Liver (tissue), 8 donors: ENCODE measurements at regions not wholly inside any gene's neighbourhood (a gene's known extent, or its start where the extent isn't known, plus 50 kb on each side); places are given as distances from the start of the nearest gene placed in this dataset.

Experiments used
- DNase-seq: peaks from one replicate; pipeline ENCODE4 v3.0.0-alpha.2; 2017; ENCODE audit warnings: low spot score
- H3K27ac ChIP-seq, 2 donors: one replicate each; pipeline ENCODE4 v1.7.0; 2013; ENCODE audit warnings: inconsistent platforms in 2 of 2, low read length in 2 of 2, control low read depth in 1 of 2, low read depth in 1 of 2, mild to moderate bottlenecking in 1 of 2
- H3K27me3 ChIP-seq, 4 donors: one replicate each; pipeline versions ENCODE4 v1.6.1 to v1.7.0; 2013; ENCODE audit warnings: low read length in 3 of 4, inconsistent platforms in 1 of 4, mild to moderate bottlenecking in 1 of 4, moderate library complexity in 1 of 4; ENCODE audit not compliant: control insufficient read depth in 4 of 4, insufficient read depth in 4 of 4
- H3K36me3 ChIP-seq, 4 donors: one replicate each; pipeline versions ENCODE4 v1.6.1 to v1.7.0; 2013; ENCODE audit warnings: low read length in 3 of 4, mild to moderate bottlenecking in 3 of 4, low read depth in 1 of 4, moderate library complexity in 1 of 4; ENCODE audit not compliant: control insufficient read depth in 4 of 4, insufficient read depth in 3 of 4
- H3K4me1 ChIP-seq, 4 donors: one replicate each; pipeline versions ENCODE4 v1.6.1 to v1.7.0; 2013; ENCODE audit warnings: low read length in 3 of 4, mild to moderate bottlenecking in 3 of 4, moderate library complexity in 1 of 4; ENCODE audit not compliant: control insufficient read depth in 4 of 4, insufficient read depth in 4 of 4
- H3K4me3 ChIP-seq, 3 donors: one replicate each; pipeline versions ENCODE4 v1.6.1 to v1.7.0; 2013; ENCODE audit warnings: low read length in 3 of 3, control low read depth in 1 of 3, low read depth in 1 of 3, mild to moderate bottlenecking in 1 of 3
- H3K9ac ChIP-seq, 2 donors: one replicate each; pipeline ENCODE4 v1.7.0; 2013; ENCODE audit warnings: low read length in 2 of 2, mild to moderate bottlenecking in 2 of 2, moderate library complexity in 2 of 2, control low read depth in 1 of 2, low read depth in 1 of 2
- H3K9me3 ChIP-seq, 4 donors: one replicate each; pipeline versions ENCODE4 v1.6.1 to v1.7.0; 2013; ENCODE audit warnings: low read length in 3 of 4; ENCODE audit not compliant: control insufficient read depth in 4 of 4
- ATF3 ChIP-seq: IDR thresholded peaks from 2 replicates; pipeline ENCODE4 v1.6.1; 2016; ENCODE audit warnings: antibody characterized with exemption
- CTCF ChIP-seq: fragments of 150-350 bp; IDR thresholded peaks from 2 replicates; pipeline ENCODE4 v1.5.1; 2017; ENCODE audit warnings: improper control_type of control experiment, low read depth, low read length; ENCODE audit not compliant: missing input control
- EGR1 ChIP-seq, 2 donors: IDR thresholded peaks; 2 replicates each; pipeline ENCODE4 v1.6.1; 2016 to 2018; ENCODE audit warnings: antibody characterized with exemption in 2 of 2, low read depth in 2 of 2
- FOXA1 ChIP-seq: IDR thresholded peaks from 2 replicates; pipeline ENCODE4 v1.6.1; 2016; ENCODE audit warnings: antibody characterized with exemption
- FOXA2 ChIP-seq: IDR thresholded peaks from 2 replicates; pipeline ENCODE4 v1.6.1; 2016; ENCODE audit warnings: antibody characterized with exemption
- HNF4A ChIP-seq, 2 donors: conservative IDR thresholded peaks; 2 replicates each; pipeline ENCODE4 v1.6.1; 2016; ENCODE audit warnings: antibody characterized with exemption in 2 of 2, mild to moderate bottlenecking in 2 of 2
- HNF4G ChIP-seq: IDR thresholded peaks from 2 replicates; pipeline ENCODE4 v1.6.1; 2016; ENCODE audit warnings: antibody characterized with exemption
- JUND ChIP-seq, 2 donors: IDR thresholded peaks; 2 replicates each; pipeline ENCODE4 v1.6.1; 2016; ENCODE audit warnings: antibody characterized with exemption in 2 of 2
- MAX ChIP-seq: IDR thresholded peaks from 2 replicates; pipeline ENCODE4 v1.6.1; 2016; ENCODE audit warnings: antibody characterized with exemption
- NR2F2 ChIP-seq: IDR thresholded peaks from 2 replicates; pipeline ENCODE4 v1.6.1; 2016; ENCODE audit warnings: antibody characterized with exemption
- RAD21 ChIP-seq, 2 donors: IDR thresholded peaks; 2 replicates each; pipeline ENCODE4 v1.6.1; 2016; ENCODE audit warnings: antibody characterized with exemption in 2 of 2, mild to moderate bottlenecking in 2 of 2
- REST ChIP-seq: IDR thresholded peaks from 2 replicates; pipeline ENCODE4 v1.6.1; 2016; ENCODE audit warnings: antibody characterized with exemption, mild to moderate bottlenecking
- SP1 ChIP-seq: IDR thresholded peaks from 2 replicates; pipeline ENCODE4 v1.6.1; 2018; ENCODE audit warnings: antibody characterized with exemption, mild to moderate bottlenecking
- TAF1 ChIP-seq: conservative IDR thresholded peaks from 2 replicates; pipeline ENCODE4 v1.6.1; 2016; ENCODE audit warnings: antibody characterized with exemption, mild to moderate bottlenecking
- ZBTB33 ChIP-seq: IDR thresholded peaks from 2 replicates; pipeline ENCODE4 v1.6.1; 2016; ENCODE audit warnings: antibody characterized with exemption
- WGBS: extraction: QIAGEN DNeasy Blood & Tissue Kit; methylation state at CpG from one replicate; pipeline ENCODE4 v1.1.7; 2013; 5-methylcytosine and 5-hydroxymethylcytosine counted together
- donor health status: healthy.
- donor health status: healthy.
- donor health status: healthy.
- donor health status: healthy.
- donor health status: healthy.

GRCh38 chr3:17955411-17955810 is 213.0 kb upstream of the TBC1D5 start (continued):
- no peak for TF ChIP-seq CTCF
- TF ChIP-seq FOXA1 = no peak
- no peak for TF ChIP-seq REST
- no peak for TF ChIP-seq RAD21 (IDR thresholded peaks at IDR 0.05)
- no peak for TF ChIP-seq FOXA2

GRCh38 chr3:17954801-17955200 is 212.4 kb upstream of the TBC1D5 start:
- H3K27me3 ChIP-seq = no peaks in the 10 kb centered on the region
- WGBS = 50% methylated on average over 1 of the region's 1 CpG
- no peaks in the 10 kb centered on the region for H3K36me3 ChIP-seq
- no peak for DNase-seq
- H3K9ac ChIP-seq = no peak overlapping the region
- H3K4me3 ChIP-seq = no peak overlapping the region
- H3K27ac ChIP-seq = no peak overlapping the region
- H3K4me1 ChIP-seq = no peaks in the 10 kb centered on the region
- H3K9me3 ChIP-seq = no peaks in the 10 kb centered on the region
- no peak for TF ChIP-seq JUND (IDR thresholded peaks at IDR 0.05)
- TF ChIP-seq FOXA2 = no peak
- TF ChIP-seq RAD21 (IDR thresholded peaks at IDR 0.05) = no peak
- TF ChIP-seq ATF3 = no peak
- no peak for TF ChIP-seq CTCF
- no peak for TF ChIP-seq SP1
- no peak for TF ChIP-seq NR2F2
- TF ChIP-seq MAX = no peak
- no peak for TF ChIP-seq HNF4A (conservative IDR thresholded peaks at IDR 0.05)
- no peak for TF ChIP-seq ZBTB33
- no peak for TF ChIP-seq EGR1 (IDR thresholded peaks at IDR 0.05; ENCODE audit: low read depth in 2 of 2)
- no peak for TF ChIP-seq TAF1
- no peak for TF ChIP-seq FOXA1
- no peak for TF ChIP-seq REST
- TF ChIP-seq HNF4G = no peak
